ENCODE measurements at regions not wholly inside any gene's neighbourhood (a gene's known extent, or its start where the extent isn't known, plus 50 kb on each side); places are given as distances from the start of the nearest gene placed in this dataset.

DNA sequence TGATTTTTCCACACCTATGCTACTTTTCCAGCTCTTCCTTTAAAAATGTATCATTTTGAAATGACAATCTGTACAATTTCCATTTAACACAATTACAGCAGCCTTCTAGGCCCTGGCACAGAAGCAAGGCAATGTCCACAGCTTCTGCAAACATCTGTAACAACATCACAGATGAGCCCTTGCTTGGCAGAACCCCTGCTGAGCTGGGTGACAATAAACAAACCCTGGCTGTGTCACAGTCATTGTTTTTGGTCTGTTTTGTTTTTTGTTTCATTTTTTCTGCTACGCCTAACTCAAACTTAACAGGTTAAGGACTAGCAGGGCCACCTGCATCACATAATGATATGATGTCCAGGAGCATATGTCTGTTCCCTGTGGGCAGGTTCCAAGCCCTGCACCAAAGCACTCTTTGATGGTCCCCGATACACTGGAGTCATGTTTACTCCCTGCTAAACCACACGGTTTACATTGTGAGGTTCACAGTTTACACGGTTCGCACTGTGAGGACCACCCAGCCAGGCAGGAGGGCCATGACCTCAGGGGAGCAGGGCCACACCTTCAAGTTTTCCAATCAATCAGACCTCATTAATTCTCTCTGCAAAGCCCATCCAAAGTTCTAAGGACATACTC lies 186.8 kb upstream of the CHRNA7 start:
- TF ChIP-seq, protein P1, sequence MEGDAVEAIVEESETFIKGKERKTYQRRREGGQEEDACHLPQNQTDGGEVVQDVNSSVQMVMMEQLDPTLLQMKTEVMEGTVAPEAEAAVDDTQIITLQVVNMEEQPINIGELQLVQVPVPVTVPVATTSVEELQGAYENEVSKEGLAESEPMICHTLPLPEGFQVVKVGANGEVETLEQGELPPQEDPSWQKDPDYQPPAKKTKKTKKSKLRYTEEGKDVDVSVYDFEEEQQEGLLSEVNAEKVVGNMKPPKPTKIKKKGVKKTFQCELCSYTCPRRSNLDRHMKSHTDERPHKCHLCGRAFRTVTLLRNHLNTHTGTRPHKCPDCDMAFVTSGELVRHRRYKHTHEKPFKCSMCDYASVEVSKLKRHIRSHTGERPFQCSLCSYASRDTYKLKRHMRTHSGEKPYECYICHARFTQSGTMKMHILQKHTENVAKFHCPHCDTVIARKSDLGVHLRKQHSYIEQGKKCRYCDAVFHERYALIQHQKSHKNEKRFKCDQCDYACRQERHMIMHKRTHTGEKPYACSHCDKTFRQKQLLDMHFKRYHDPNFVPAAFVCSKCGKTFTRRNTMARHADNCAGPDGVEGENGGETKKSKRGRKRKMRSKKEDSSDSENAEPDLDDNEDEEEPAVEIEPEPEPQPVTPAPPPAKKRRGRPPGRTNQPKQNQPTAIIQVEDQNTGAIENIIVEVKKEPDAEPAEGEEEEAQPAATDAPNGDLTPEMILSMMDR (IDR thresholded peaks at IDR 0.05 in 2 of 3, conservative IDR thresholded peaks at IDR 0.05 in 1 of 3; ENCODE audit: control insufficient read depth in 2 of 3, extremely low read depth in 1 of 3, insufficient read depth in 1 of 3, low read depth in 3 of 3, low read length in 3 of 3), result no peak
- TF ChIP-seq SIN3A (IDR thresholded peaks at IDR 0.05; ENCODE audit: low read depth, low read length) (no peak), RBBP5 (conservative IDR thresholded peaks at IDR 0.05) (no peak), NRF1 (conservative IDR thresholded peaks at IDR 0.05; ENCODE audit: low read depth, low read length) (no peak), JUND (IDR thresholded peaks at IDR 0.05; ENCODE audit: low read depth, low read length) (no peak), DPF2 (IDR thresholded peaks at IDR 0.05) (no peak), TBL1XR1 (IDR thresholded peaks at IDR 0.05; ENCODE audit: low read depth, low read length) (no peak), POLR2A (IDR thresholded peaks at IDR 0.05; ENCODE audit: low read depth, low read length) (no peak)

Measured in GM12878 (cell line).